ENCODE measurements at regions not wholly inside any gene's neighbourhood (a gene's known extent, or its start where the extent isn't known, plus 50 kb on each side); places are given as distances from the start of the nearest gene placed in this dataset.

- no peak overlapping the region for H3K4me3 ChIP-seq
- no peak overlapping the region for H3K27ac ChIP-seq
- DNase-seq (no peak), ATAC-seq (no peak)
- H3K4me1 ChIP-seq, result peaks cover 8% of the 10 kb centered on the region
- peaks cover 9% of the 10 kb centered on the region for H3K27me3 ChIP-seq (ENCODE audit: low read depth)
- no peaks in the 10 kb centered on the region for H3K36me3 ChIP-seq
- intact Hi-C loops (cut with DNase I), result loop anchor here (10.0 kb wide), 1 partner anchor 453 kb away; no protein-coding TSS in a partner anchor
- H3K9me3 ChIP-seq, result no peaks in the 10 kb centered on the region
- no peak for TF ChIP-seq CTCF (IDR thresholded peaks at IDR 0.05)
Measured at GRCh38 chr13:27371932-27372331, 52.5 kb upstream of the GTF3A start.

GRCh38 chr13:27372896-27373295, 51.5 kb upstream of the GTF3A start:
- TF ChIP-seq CTCF (IDR thresholded peaks at IDR 0.05), result no peak
- H3K4me1 ChIP-seq, result peaks cover 8% of the 10 kb centered on the region
- H3K4me3 ChIP-seq, result no peak overlapping the region
- peaks cover 9% of the 10 kb centered on the region for H3K27me3 ChIP-seq (ENCODE audit: low read depth)
- no peaks in the 10 kb centered on the region for H3K36me3 ChIP-seq
- ATAC-seq, result peak; percentile 83 to 90
- no peaks in the 10 kb centered on the region for H3K9me3 ChIP-seq
- intact Hi-C loops (cut with DNase I), result loop anchor here (10.0 kb wide), 1 partner anchor 452 kb away; no protein-coding TSS in a partner anchor
- DNase-seq, result peak; percentile 80
- no peak overlapping the region for H3K27ac ChIP-seq

DNA sequence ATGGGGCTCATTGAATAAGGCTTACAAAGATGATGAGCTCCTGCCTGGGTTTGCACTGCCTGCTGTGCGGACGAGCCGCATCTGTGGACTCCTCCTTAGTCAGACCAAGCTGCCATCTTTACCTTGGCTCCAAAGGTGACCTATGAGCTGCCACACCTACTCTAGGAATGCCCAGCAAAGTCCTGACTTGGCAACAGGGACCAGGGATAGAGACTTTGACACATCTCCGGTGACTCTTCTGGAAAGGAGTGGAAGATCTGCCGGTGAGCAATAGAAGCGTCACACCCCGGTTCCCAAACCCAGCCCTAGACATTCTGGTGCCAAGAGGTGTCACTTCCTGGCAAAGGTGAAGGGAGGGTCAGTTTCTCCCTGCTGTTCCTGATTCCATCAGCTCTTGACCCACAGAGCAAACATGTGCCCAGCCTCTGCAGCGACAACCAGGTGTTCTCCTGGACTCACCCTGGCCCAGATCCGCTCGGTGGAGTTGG, 50.2 kb upstream of the GTF3A start:
- peaks cover 5% of the 10 kb centered on the region for H3K27me3 ChIP-seq (ENCODE audit: low read depth)
- peaks cover 8% of the 10 kb centered on the region for H3K4me1 ChIP-seq
- peak; percentile 3 to 12 for ATAC-seq
- no peaks in the 10 kb centered on the region for H3K36me3 ChIP-seq
- no peak overlapping the region for H3K27ac ChIP-seq
- no peak overlapping the region for H3K4me3 ChIP-seq
- no peaks in the 10 kb centered on the region for H3K9me3 ChIP-seq
- intact Hi-C loops (cut with DNase I), result loop anchor here (10.0 kb wide), 1 partner anchor 451 kb away; no protein-coding TSS in a partner anchor
- no peak for DNase-seq
- TF ChIP-seq CTCF (IDR thresholded peaks at IDR 0.05), result no peak
